ENCODE measurements at regions not wholly inside any gene's neighbourhood (a gene's known extent, or its start where the extent isn't known, plus 50 kb on each side); places are given as distances from the start of the nearest gene placed in this dataset.

GRCh38 chr3:163953526-163953925 is 1124.8 kb downstream of the SI start:
- TF ChIP-seq CTCF (IDR thresholded peaks at IDR 0.05), result no peak
- Histone ChIP-seq H3K4me3 (no peak overlapping the region), H3K9me3 (no peaks in the 10 kb centered on the region), H3K27me3 (ENCODE audit: insufficient read depth in 3 of 3, low read length in 2 of 3) (no peaks in the 10 kb centered on the region), H3K27ac (no peak overlapping the region), H3K4me1 (no peaks in the 10 kb centered on the region), H3K36me3 (ENCODE audit: insufficient read depth in 1 of 2, low read depth in 1 of 2) (no peaks in the 10 kb centered on the region)
- DNase-seq (no peak), ATAC-seq (no peak)
- intact Hi-C loops (cut with DNase I), result no loop called here
- 54 to 72% (median 62%) methylated on average over 9 of the region's 9 CpGs for WGBS, 3 donors

DNA sequence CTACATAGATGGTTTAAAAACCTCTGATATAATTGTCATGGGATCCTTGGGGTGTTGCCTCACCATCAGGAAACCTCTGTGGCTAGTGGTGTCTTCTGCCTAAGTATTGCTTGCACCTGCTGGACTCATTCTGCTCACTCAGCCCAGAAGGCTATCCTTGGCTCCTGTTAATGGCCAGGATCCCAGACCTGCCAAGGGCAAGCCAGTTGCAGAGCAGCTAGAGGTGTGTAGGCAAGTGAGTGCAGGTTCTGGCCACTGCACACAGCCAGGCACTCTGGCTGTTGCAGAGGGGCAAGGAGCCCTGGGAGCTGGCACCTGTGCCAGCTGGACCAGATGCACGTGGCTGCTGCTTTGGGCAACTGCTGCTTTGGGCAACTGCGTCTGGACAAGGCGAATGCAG is 1125.8 kb downstream of the SI start:
- no peak for DNase-seq
- ATAC-seq, result peak in 1 of 4 donors; percentile 46
- Histone ChIP-seq H3K4me1 (no peaks in the 10 kb centered on the region), H3K36me3 (ENCODE audit: insufficient read depth in 1 of 2, low read depth in 1 of 2) (no peaks in the 10 kb centered on the region), H3K4me3 (no peak overlapping the region), H3K9me3 (no peaks in the 10 kb centered on the region), H3K27ac (no peak overlapping the region), H3K27me3 (ENCODE audit: insufficient read depth in 3 of 3, low read length in 2 of 3) (no peaks in the 10 kb centered on the region)
- no peak for TF ChIP-seq CTCF (IDR thresholded peaks at IDR 0.05)
- 63 to 100% (median 91%) methylated on average over 3 of the region's 3 CpGs for WGBS, 3 donors
- intact Hi-C loops (cut with DNase I), result no loop called here

- H3K4me1 ChIP-seq, result no peaks in the 10 kb centered on the region
- DNase-seq, result no peak
- 30 to 37% (median 32%) methylated on average over 2 of the region's 2 CpGs for WGBS, 3 donors
- H3K27ac ChIP-seq, result no peak overlapping the region
- TF ChIP-seq CTCF (IDR thresholded peaks at IDR 0.05), result peak; percentile 10
- H3K27me3 ChIP-seq (ENCODE audit: insufficient read depth in 3 of 3, low read length in 2 of 3), result no peaks in the 10 kb centered on the region
- no peak overlapping the region for H3K4me3 ChIP-seq
- intact Hi-C loops (cut with DNase I), result no loop called here
- no peaks in the 10 kb centered on the region for H3K9me3 ChIP-seq
- ATAC-seq, result no peak
- no peaks in the 10 kb centered on the region for H3K36me3 ChIP-seq (ENCODE audit: insufficient read depth in 1 of 2, low read depth in 1 of 2)
Observed at GRCh38 chr3:163951397-163951987, 1126.8 kb downstream of the SI start.

GRCh38 chr3:163946785-163947184 is 1131.5 kb downstream of the SI start:
- ATAC-seq, result no peak

More at GRCh38 chr3:163946785-163947184, 1131.5 kb downstream of the SI start:
- no peaks in the 10 kb centered on the region for H3K9me3 ChIP-seq
- DNase-seq, result no peak
- no peak overlapping the region for H3K4me3 ChIP-seq
- no peaks in the 10 kb centered on the region for H3K4me1 ChIP-seq
- 75 to 99% (median 98%) methylated on average over 4 of the region's 4 CpGs for WGBS, 3 donors
- intact Hi-C loops (cut with DNase I), result no loop called here
- TF ChIP-seq CTCF (IDR thresholded peaks at IDR 0.05), result no peak
- no peaks in the 10 kb centered on the region for H3K36me3 ChIP-seq (ENCODE audit: insufficient read depth in 1 of 2, low read depth in 1 of 2)
- no peaks in the 10 kb centered on the region for H3K27me3 ChIP-seq (ENCODE audit: insufficient read depth in 3 of 3, low read length in 2 of 3)
- no peak overlapping the region for H3K27ac ChIP-seq

Measured in psoas muscle (tissue), 7 donors.